HEK293 (cell line): ENCODE measurements at regions not wholly inside any gene's neighbourhood (a gene's known extent, or its start where the extent isn't known, plus 50 kb on each side); places are given as distances from the start of the nearest gene placed in this dataset.

Experiments
- ATF2 ChIP-seq: fragments of 450-650 bp; formaldehyde crosslinking; IDR thresholded peaks from 2 replicates; pipeline ENCODE4 v1.5.1; 2016; ENCODE audit warnings: missing biosample characterization, missing genetic modification characterization, low read depth
- MEIS1 ChIP-seq: sonication (generic); formaldehyde crosslinking; IDR thresholded peaks from 2 replicates; pipeline ENCODE4 v1.8.1; 2022; ENCODE audit warnings: missing genetic modification reagents, mild to moderate bottlenecking, borderline replicate concordance
- PRDM2 ChIP-seq: fragments of 450-650 bp; formaldehyde crosslinking; IDR thresholded peaks from 2 replicates; pipeline ENCODE4 v1.5.1; 2016; ENCODE audit warnings: missing biosample characterization, missing genetic modification characterization, borderline replicate concordance
- ZBTB26 ChIP-seq: fragments of 450-650 bp; formaldehyde crosslinking; optimal IDR thresholded peaks from 2 replicates; pipeline ENCODE3; 2016; ENCODE audit warnings: missing biosample characterization, mild to moderate bottlenecking, missing genetic modification characterization
- ZBTB48 ChIP-seq: fragments of 450-650 bp; formaldehyde crosslinking; IDR thresholded peaks from 2 replicates; pipeline ENCODE4 v1.5.1; 2016; ENCODE audit warnings: missing biosample characterization, missing genetic modification characterization
- ZBTB49 ChIP-seq: fragments of 450-650 bp; formaldehyde crosslinking; IDR thresholded peaks from 2 replicates; pipeline ENCODE4 v1.5.1; 2016; ENCODE audit warnings: missing biosample characterization, missing genetic modification characterization, low read depth
- ZBTB8A ChIP-seq: fragments of 450-650 bp; formaldehyde crosslinking; IDR thresholded peaks from 2 replicates; pipeline ENCODE4 v1.5.1; 2016; ENCODE audit warnings: missing biosample characterization, missing genetic modification characterization
- ZFP69B ChIP-seq: fragments of 450-650 bp; formaldehyde crosslinking; IDR thresholded peaks from 2 replicates; pipeline ENCODE4 v1.5.1; 2016; ENCODE audit warnings: missing biosample characterization, missing genetic modification characterization
- ZNF133 ChIP-seq: fragments of 450-650 bp; formaldehyde crosslinking; IDR thresholded peaks from 2 replicates; pipeline ENCODE4 v1.5.1; 2016; ENCODE audit warnings: missing biosample characterization, missing genetic modification characterization
- ZNF140 ChIP-seq: fragments of 450-650 bp; formaldehyde crosslinking; IDR thresholded peaks from 2 replicates; pipeline ENCODE4 v1.5.1; 2016; ENCODE audit warnings: missing biosample characterization, missing genetic modification characterization
- ZNF175 ChIP-seq: fragments of 450-650 bp; formaldehyde crosslinking; IDR thresholded peaks from 2 replicates; pipeline ENCODE4 v1.5.1; 2016; ENCODE audit warnings: missing biosample characterization, missing genetic modification characterization
- ZNF18 ChIP-seq: fragments of 450-650 bp; formaldehyde crosslinking; IDR thresholded peaks from 2 replicates; pipeline ENCODE4 v1.5.1; 2016; ENCODE audit warnings: missing biosample characterization, missing genetic modification characterization
- ZNF341 ChIP-seq: fragments of 450-650 bp; formaldehyde crosslinking; IDR thresholded peaks from 2 replicates; pipeline ENCODE4; 2016; ENCODE audit warnings: low read depth, missing biosample characterization, missing genetic modification characterization
- ZNF398 ChIP-seq: fragments of 450-650 bp; formaldehyde crosslinking; IDR thresholded peaks from 2 replicates; pipeline ENCODE4 v1.5.1; 2017; ENCODE audit warnings: missing biosample characterization, missing genetic modification characterization
- ZNF473 ChIP-seq: fragments of 450-650 bp; formaldehyde crosslinking; IDR thresholded peaks from 2 replicates; pipeline ENCODE4 v1.5.1; 2017; ENCODE audit warnings: missing biosample characterization, missing genetic modification characterization
- ZNF514 ChIP-seq: fragments of 450-650 bp; formaldehyde crosslinking; IDR thresholded peaks from 2 replicates; pipeline ENCODE4 v1.5.1; 2016; ENCODE audit warnings: missing biosample characterization, missing genetic modification characterization
- ZNF549 ChIP-seq: fragments of 450-650 bp; IDR thresholded peaks from 2 replicates; pipeline ENCODE4 v1.5.1; 2018; ENCODE audit warnings: missing biosample characterization, missing genetic modification characterization, mild to moderate bottlenecking, inconsistent platforms, moderate library complexity
- ZNF585B ChIP-seq: fragments of 450-650 bp; formaldehyde crosslinking; IDR thresholded peaks from 2 replicates; pipeline ENCODE4 v1.5.1; 2016; ENCODE audit warnings: missing biosample characterization, missing genetic modification characterization

- TF ChIP-seq ZNF398 (tag by site-specific recombination) (peak; percentile 72), ZNF473 (tag by site-specific recombination) (no peak), ZBTB26 (tag by site-specific recombination) (peak; percentile 47), ZNF140 (tag by site-specific recombination) (no peak), ZNF514 (tag by site-specific recombination) (no peak), ZBTB8A (tag by site-specific recombination) (peak; percentile 48), ATF2 (tag by site-specific recombination) (no peak), ZNF18 (tag by site-specific recombination) (no peak), ZBTB49 (tag by site-specific recombination) (no peak), PRDM2 (tag by site-specific recombination) (no peak), ZNF175 (no peak), ZNF549 (tag by site-specific recombination) (no peak), MEIS1 (CRISPR knock-in tag) (0 out of 2 replicates have a peak, but pooled peaks have one; percentile 8), ZNF585B (no peak), ZNF341 (tag by site-specific recombination) (peak; percentile 64), ZNF133 (tag by site-specific recombination) (no peak), ZFP69B (tag by site-specific recombination) (no peak), ZBTB48 (no peak)
Observed at GRCh38 chr2:174682578-174683391, 81.5 kb downstream of the CHRNA1 start (continued).
